Ishikawa (cell line): ENCODE measurements at regions not wholly inside any gene's neighbourhood (a gene's known extent, or its start where the extent isn't known, plus 50 kb on each side); places are given as distances from the start of the nearest gene placed in this dataset.

Experiments used
- CEBPB ChIP-seq: IDR thresholded peaks from 2 replicates; pipeline ENCODE4 v1.6.1; 2012
- CREB1 ChIP-seq: IDR thresholded peaks from 2 replicates; pipeline ENCODE4 v1.6.1; 2012; ENCODE audit warnings: low read depth
- EGR1 ChIP-seq: IDR thresholded peaks from 2 replicates; pipeline ENCODE4 v1.6.1; 2012
- EP300 ChIP-seq: IDR thresholded peaks from 2 replicates; pipeline ENCODE4 v1.6.1; 2012; ENCODE audit warnings: borderline replicate concordance
- FOXM1 ChIP-seq: IDR thresholded peaks from 2 replicates; pipeline ENCODE4 v1.6.1; 2012; ENCODE audit warnings: low read depth, borderline replicate concordance
- NFIC ChIP-seq: IDR thresholded peaks from 2 replicates; pipeline ENCODE4 v1.6.1; 2012
- RAD21 ChIP-seq: IDR thresholded peaks from 2 replicates; pipeline ENCODE4 v1.6.1; 2012; ENCODE audit warnings: low read depth
- TAF1 ChIP-seq: IDR thresholded peaks from 2 replicates; pipeline ENCODE4 v1.6.1; 2012; ENCODE audit warnings: low read depth, mild to moderate bottlenecking
- TCF12 ChIP-seq: IDR thresholded peaks from 2 replicates; pipeline ENCODE4 v1.6.1; 2012; ENCODE audit warnings: low read depth
- TEAD4 ChIP-seq: IDR thresholded peaks from 2 replicates; pipeline ENCODE4 v1.6.1; 2012
- YY1 ChIP-seq: IDR thresholded peaks from 2 replicates; pipeline ENCODE4 v1.6.1; 2012; ENCODE audit warnings: low read depth
- ZBTB7A ChIP-seq: IDR thresholded peaks from 2 replicates; pipeline ENCODE4 v1.6.1; 2012; ENCODE audit warnings: low read depth
- TF ChIP-seq, protein P1 (sequence below): IDR thresholded peaks from 2 replicates; pipeline ENCODE4 v1.6.1; 2012
- TF ChIP-seq, protein P2 (sequence below): IDR thresholded peaks from 2 replicates; pipeline ENCODE4 v1.6.1; 2012; ENCODE audit warnings: low read depth, mild to moderate bottlenecking
- TF ChIP-seq, protein P3 (sequence below): IDR thresholded peaks from 2 replicates; pipeline ENCODE4 v1.6.1; 2012

DNA sequence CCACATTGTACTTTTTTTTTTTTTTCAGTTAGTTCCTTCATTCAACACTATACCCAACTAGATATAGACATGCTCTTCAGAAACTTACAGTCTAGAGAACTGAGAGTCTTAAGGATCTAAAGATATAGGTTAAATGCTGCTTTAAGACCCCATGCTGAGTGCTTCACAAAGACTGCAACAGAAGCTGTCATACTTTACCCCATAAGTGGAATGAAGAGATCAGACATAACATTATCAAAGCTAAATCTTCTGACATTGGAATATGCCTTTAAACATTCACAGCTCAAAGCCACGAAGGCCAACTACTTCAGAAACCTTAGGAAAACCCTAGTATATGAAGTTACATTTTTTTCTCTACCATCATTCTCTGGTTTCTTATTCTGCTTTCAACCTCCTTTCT lies 666.4 kb downstream of the KCNT2 start:
- TF ChIP-seq, protein P1, sequence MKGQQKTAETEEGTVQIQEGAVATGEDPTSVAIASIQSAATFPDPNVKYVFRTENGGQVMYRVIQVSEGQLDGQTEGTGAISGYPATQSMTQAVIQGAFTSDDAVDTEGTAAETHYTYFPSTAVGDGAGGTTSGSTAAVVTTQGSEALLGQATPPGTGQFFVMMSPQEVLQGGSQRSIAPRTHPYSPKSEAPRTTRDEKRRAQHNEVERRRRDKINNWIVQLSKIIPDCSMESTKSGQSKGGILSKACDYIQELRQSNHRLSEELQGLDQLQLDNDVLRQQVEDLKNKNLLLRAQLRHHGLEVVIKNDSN: no peak
- TF ChIP-seq NFIC (no peak), TAF1 (no peak), YY1 (no peak), CREB1 (no peak), EP300 (no peak)
- TF ChIP-seq, protein P2, sequence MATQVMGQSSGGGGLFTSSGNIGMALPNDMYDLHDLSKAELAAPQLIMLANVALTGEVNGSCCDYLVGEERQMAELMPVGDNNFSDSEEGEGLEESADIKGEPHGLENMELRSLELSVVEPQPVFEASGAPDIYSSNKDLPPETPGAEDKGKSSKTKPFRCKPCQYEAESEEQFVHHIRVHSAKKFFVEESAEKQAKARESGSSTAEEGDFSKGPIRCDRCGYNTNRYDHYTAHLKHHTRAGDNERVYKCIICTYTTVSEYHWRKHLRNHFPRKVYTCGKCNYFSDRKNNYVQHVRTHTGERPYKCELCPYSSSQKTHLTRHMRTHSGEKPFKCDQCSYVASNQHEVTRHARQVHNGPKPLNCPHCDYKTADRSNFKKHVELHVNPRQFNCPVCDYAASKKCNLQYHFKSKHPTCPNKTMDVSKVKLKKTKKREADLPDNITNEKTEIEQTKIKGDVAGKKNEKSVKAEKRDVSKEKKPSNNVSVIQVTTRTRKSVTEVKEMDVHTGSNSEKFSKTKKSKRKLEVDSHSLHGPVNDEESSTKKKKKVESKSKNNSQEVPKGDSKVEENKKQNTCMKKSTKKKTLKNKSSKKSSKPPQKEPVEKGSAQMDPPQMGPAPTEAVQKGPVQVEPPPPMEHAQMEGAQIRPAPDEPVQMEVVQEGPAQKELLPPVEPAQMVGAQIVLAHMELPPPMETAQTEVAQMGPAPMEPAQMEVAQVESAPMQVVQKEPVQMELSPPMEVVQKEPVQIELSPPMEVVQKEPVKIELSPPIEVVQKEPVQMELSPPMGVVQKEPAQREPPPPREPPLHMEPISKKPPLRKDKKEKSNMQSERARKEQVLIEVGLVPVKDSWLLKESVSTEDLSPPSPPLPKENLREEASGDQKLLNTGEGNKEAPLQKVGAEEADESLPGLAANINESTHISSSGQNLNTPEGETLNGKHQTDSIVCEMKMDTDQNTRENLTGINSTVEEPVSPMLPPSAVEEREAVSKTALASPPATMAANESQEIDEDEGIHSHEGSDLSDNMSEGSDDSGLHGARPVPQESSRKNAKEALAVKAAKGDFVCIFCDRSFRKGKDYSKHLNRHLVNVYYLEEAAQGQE: no peak

DNA sequence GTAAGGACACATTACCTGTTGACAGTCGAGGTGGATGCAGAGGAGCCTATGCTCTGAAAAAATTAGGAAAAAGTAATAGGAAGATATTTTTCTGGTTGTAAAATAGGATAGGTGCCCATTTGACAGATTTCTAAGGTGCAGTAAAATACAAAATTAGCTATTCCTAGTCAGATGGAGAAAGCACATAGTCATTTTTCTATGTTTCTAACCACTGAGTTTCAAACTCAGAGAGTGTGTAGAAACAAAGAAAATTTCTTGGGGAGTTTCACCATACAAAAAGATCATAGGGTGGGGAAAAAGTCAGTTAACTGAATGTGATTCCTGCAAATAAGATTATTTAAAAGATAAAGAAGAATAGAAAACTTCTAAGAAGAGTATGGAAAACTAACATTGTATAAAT lies 666.9 kb downstream of the KCNT2 start:
- TF ChIP-seq YY1 (no peak), CEBPB (no peak), EP300 (no peak), TEAD4 (no peak), ZBTB7A (no peak), TCF12 (no peak), EGR1 (no peak), RAD21 (no peak)
- TF ChIP-seq, protein P1: no peak
- TF ChIP-seq, protein P2: no peak

DNA sequence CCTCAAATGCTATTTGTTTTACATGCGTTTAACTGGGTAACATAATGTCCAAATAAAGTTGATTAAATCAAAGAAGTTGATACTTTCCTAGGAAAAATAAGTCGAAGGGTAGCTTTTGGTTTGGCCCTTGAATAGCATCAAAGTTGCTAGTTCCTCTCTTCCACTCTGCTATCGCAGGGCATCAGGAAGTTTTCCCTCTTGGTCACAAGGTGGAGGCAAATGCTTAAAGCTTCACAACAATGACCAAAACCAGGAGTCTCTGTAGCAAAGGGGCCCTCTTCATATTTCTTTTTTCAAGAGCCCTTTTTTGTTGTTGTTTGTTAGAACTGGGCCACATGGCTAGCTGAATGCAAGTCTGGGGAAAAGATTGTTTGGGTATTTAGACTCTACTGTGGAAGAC lies 668.4 kb downstream of the KCNT2 start:
- TF ChIP-seq NFIC (no peak), RAD21 (peak; percentile 46)

DNA sequence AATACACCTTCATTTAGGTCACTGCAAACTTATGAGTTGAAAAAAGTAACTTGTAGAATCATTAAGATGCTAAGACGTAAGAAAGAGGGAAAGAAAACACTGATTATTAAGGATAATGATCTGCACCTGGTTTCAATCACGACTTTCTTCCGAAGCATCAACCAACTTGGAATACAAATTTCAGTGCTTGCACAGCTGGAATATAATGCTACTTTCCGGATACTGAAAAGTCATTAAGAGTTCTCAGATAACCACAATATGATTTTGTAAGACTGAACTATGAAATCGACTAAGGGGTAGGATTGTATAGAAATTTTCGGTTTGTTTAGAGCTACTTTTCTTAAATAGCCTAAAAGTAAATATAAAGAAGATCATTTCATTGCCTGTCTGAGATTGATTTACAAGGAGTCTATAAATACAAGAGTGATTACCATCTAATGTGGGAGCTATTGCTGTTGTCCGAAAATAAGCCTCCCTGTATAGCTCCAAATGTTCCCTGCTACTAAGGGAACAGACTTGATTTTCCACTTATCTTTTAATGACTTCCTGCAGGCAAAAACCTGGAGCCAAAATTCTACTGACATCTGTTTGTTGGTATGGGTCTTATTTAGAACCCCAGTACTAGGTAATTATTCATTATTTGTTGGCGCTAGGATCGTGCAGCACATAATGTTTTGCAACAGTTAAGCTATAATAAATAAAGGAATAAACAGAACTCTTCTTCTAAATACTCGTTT lies 673.3 kb downstream of the KCNT2 start:
- TF ChIP-seq, protein P2: no peak
- TF ChIP-seq EGR1: no peak
- TF ChIP-seq TEAD4: no peak
- TF ChIP-seq CREB1: no peak
- TF ChIP-seq YY1: no peak
- TF ChIP-seq ZBTB7A: no peak
- no peak for TF ChIP-seq RAD21
- TF ChIP-seq, protein P1: no peak
- TF ChIP-seq TCF12: no peak
- TF ChIP-seq NFIC: no peak
- TF ChIP-seq EP300: no peak
- TF ChIP-seq TAF1: no peak
- TF ChIP-seq, protein P3, sequence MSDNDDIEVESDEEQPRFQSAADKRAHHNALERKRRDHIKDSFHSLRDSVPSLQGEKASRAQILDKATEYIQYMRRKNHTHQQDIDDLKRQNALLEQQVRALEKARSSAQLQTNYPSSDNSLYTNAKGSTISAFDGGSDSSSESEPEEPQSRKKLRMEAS: no peak
- TF ChIP-seq CEBPB: no peak
- no peak for TF ChIP-seq FOXM1

DNA sequence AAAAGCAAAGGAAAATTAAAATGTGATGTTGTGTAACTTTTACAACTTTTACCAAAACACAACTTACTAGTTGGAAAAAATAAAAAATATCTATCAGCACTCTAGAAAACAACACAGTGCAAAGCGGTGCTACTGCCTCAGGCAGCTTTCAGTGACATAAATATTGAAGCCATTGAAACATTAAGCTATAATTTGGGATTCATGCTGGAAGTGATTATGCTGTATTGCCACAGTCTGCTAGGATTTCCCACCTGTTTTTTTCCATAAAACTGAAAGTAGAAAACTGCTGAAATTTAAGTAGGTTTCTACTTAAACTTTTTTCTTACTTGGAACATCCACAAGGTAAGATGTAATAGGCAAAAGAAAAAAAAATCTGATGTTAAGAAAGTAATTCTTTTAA lies 674.4 kb downstream of the KCNT2 start:
- TF ChIP-seq ZBTB7A (no peak), CEBPB (no peak), TCF12 (no peak), TAF1 (no peak), TEAD4 (no peak), NFIC (no peak), EP300 (no peak), FOXM1 (no peak), YY1 (no peak), CREB1 (no peak), EGR1 (no peak), RAD21 (no peak)
- TF ChIP-seq, protein P1: no peak
- TF ChIP-seq, protein P3: no peak
- TF ChIP-seq, protein P2: no peak
